Ectodermal cell (in vitro differentiated cells): ENCODE measurements at regions not wholly inside any gene's neighbourhood (a gene's known extent, or its start where the extent isn't known, plus 50 kb on each side); places are given as distances from the start of the nearest gene placed in this dataset.

Source experiments
- H3K27ac ChIP-seq: 2 replicates; pipeline ENCODE4 v1.7.0; 2013; ENCODE audit warnings: mild to moderate bottlenecking, low read depth, low read length; ENCODE audit not compliant: insufficient read depth, poor library complexity, severe bottlenecking
- H3K27me3 ChIP-seq: 2 replicates; pipeline ENCODE4 v1.7.0; 2013; ENCODE audit warnings: mild to moderate bottlenecking, low read length; ENCODE audit not compliant: insufficient read depth, control insufficient read depth, poor library complexity, severe bottlenecking
- H3K36me3 ChIP-seq: one replicate; pipeline ENCODE4 v1.7.0; 2013; ENCODE audit warnings: low read length; ENCODE audit not compliant: control insufficient read depth, insufficient read depth
- H3K4me1 ChIP-seq: one replicate; pipeline ENCODE4 v1.7.0; 2013; ENCODE audit warnings: low read length; ENCODE audit not compliant: control insufficient read depth, insufficient read depth
- H3K4me3 ChIP-seq: 2 replicates; pipeline ENCODE4 v1.7.0; 2013; ENCODE audit warnings: low read depth, low read length, control low read depth; ENCODE audit not compliant: insufficient read depth
- H3K9me3 ChIP-seq: 2 replicates; pipeline ENCODE4 v1.7.0; 2013; ENCODE audit warnings: mild to moderate bottlenecking, low read length, moderate library complexity; ENCODE audit not compliant: control insufficient read depth
- WGBS, 2 experiments: methylation state at CpG; one replicate each; pipeline ENCODE4 v1.1.7; 2013; ENCODE audit warnings: missing lambda C conversion rate in 2 of 2; 5-methylcytosine and 5-hydroxymethylcytosine counted together

DNA sequence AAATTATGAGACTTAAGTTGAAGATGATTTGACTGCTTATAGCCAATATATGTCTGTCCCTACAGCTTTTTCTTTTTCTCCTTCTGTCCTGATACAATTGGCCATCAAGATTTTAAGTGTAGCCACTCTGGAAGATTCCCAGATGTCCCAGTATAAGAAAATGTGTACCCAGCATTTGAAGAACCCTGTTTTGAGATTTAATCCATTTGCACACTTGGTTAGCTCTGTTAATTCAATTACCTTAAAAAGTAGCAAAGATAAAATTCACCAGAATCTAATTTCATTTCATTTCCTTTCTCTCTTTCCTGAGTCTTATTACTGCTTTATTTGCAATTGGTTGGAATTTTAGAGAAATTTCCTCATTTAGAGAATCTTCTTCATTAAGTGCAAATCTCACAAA lies 81.4 kb downstream of the DDIT4L start:
- Histone ChIP-seq H3K27ac (no peak overlapping the region), H3K36me3 (no peaks in the 10 kb centered on the region), H3K4me1 (no peaks in the 10 kb centered on the region), H3K27me3 (no peaks in the 10 kb centered on the region), H3K4me3 (no peak overlapping the region), H3K9me3 (no peaks in the 10 kb centered on the region)

GRCh38 chr4:100106982-100107381 lies 83.3 kb downstream of the DDIT4L start:
- Histone ChIP-seq H3K27ac (no peak overlapping the region), H3K27me3 (no peaks in the 10 kb centered on the region), H3K4me1 (no peaks in the 10 kb centered on the region), H3K4me3 (no peak overlapping the region), H3K9me3 (no peaks in the 10 kb centered on the region), H3K36me3 (no peaks in the 10 kb centered on the region)
- WGBS, 2 experiments: 60 to 86% methylated on average over 1 of the region's 1 CpG

DNA sequence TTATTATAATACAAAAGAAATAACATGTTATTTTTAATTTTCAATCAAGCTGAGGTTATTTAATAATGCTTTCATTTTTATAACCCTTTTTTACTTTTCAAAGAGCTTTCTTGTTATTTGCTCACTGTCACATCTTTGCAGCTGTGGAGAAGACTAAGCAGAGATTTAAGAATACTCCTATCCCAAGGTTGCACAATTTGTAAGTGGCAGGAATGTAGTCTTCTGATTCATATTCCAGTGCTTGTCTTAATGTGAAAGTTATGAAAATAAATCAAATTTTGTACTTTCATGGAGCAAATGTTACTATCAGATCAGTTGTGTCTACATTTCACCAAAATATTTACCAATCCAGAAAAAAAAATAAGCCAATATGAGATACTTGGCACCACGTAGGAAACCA lies 86.6 kb downstream of the DDIT4L start:
- Histone ChIP-seq H3K4me3 (no peak overlapping the region), H3K9me3 (no peaks in the 10 kb centered on the region), H3K36me3 (no peaks in the 10 kb centered on the region), H3K27me3 (no peaks in the 10 kb centered on the region), H3K4me1 (peaks cover 19% of the 10 kb centered on the region), H3K27ac (no peak overlapping the region)
- WGBS, 2 experiments: 88 to 100% methylated on average over 1 of the region's 1 CpG

- no peaks in the 10 kb centered on the region for H3K27me3 ChIP-seq
- H3K4me3 ChIP-seq: no peak overlapping the region
- no peaks in the 10 kb centered on the region for H3K9me3 ChIP-seq
- peaks cover 19% of the 10 kb centered on the region for H3K4me1 ChIP-seq
- H3K36me3 ChIP-seq: no peaks in the 10 kb centered on the region
- H3K27ac ChIP-seq: peak overlapping the region; percentile 65
- 2 to 3% methylated on average over 3 of the region's 3 CpGs for WGBS, 2 experiments
Observed at GRCh38 chr4:100100985-100101384, 89.3 kb downstream of the DDIT4L start.

- Histone ChIP-seq H3K4me3 (no peak overlapping the region), H3K4me1 (peaks cover 23% of the 10 kb centered on the region), H3K9me3 (no peaks in the 10 kb centered on the region), H3K27me3 (no peaks in the 10 kb centered on the region), H3K27ac (no peak overlapping the region), H3K36me3 (no peaks in the 10 kb centered on the region)
- 94 to 97% methylated on average over 2 of the region's 2 CpGs for WGBS, 2 experiments
Observed at GRCh38 chr4:100099746-100100145, 90.5 kb downstream of the DDIT4L start.

- WGBS, 2 experiments: 89 to 92% methylated on average over 2 of the region's 2 CpGs
- H3K27me3 ChIP-seq: no peaks in the 10 kb centered on the region
- no peaks in the 10 kb centered on the region for H3K9me3 ChIP-seq
- peaks cover 23% of the 10 kb centered on the region for H3K4me1 ChIP-seq
- H3K36me3 ChIP-seq: no peaks in the 10 kb centered on the region
- no peak overlapping the region for H3K4me3 ChIP-seq
- no peak overlapping the region for H3K27ac ChIP-seq
Observed at GRCh38 chr4:100098681-100099080, 91.6 kb downstream of the DDIT4L start.

DNA sequence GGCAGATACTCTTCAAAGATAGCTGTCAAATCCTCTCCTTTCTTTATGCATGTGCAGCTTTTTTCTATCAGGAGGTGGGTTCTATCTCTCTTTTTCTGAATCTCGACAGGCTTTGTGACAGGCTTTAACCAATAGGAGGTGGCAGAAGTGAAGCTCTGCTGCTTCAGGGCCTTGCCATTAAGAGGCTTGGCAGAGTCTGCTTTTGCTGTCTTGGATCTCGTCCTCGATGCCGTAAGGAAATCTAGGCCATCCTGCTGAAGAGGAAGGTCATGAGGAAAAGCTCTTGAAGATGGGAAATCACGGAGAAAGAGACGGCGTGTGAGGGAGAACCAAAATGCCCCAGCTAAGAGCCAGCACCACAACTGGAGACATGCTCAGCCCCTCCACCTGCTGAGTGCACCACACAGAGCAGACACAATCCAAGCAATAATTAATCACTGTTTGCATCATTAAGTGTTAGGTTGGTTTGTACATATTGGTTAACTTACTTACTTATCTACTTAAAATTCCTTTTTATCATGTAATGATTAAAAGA lies 92.2 kb downstream of the DDIT4L start:
- H3K4me1 ChIP-seq: peaks cover 25% of the 10 kb centered on the region
- 86 to 88% methylated on average over 7 of the region's 7 CpGs for WGBS, 2 experiments

DNA sequence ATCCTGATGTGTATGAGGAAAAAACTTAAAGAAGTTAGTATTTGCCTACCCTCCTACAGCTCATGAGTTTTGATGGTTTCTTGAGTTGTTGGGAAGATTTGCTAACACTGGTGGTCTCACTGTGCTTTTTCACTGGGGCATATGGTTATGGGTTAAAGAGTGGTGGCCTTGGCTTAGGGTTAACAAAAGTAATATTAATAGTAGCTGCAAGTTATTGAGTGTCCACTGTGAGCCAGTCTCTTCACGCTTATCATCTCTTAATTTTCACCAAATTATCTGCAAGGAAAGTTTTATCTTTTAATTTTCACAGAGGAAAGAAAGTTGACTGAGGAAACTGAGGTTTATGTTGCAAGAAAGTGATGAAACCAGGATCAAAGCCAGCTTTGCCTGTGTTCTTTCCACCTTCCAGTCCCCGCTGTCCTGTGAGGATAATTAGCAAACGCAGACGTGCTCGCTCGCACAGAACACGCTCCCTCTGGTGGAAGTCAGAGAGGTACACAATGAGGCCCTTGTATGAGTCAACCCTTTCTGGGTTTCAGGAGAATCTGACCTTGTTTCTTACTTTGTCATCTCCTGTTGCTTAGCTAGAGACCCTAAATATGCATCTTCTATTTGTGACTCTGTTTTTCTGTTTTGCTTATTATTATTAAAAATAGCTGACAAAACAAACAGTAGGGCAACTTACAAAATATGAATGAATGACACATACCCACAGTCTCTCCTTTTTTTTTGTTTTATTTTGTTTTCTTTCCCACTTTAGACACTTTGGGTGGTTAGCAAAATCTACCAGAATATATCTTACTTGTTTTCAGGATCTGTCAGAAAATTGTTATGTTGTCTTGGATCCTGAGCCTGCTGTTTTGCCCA lies 94.3 kb downstream of the DDIT4L start:
- H3K9me3 ChIP-seq: no peaks in the 10 kb centered on the region
- no peaks in the 10 kb centered on the region for H3K36me3 ChIP-seq
- H3K27ac ChIP-seq: no peak overlapping the region
- 20 to 21% methylated on average over 6 of the region's 7 CpGs for WGBS, 2 experiments
- H3K4me1 ChIP-seq: peaks cover 26% of the 10 kb centered on the region
- H3K27me3 ChIP-seq: no peaks in the 10 kb centered on the region
- no peak overlapping the region for H3K4me3 ChIP-seq

More for the DNA sequence above, 92.2 kb downstream of the DDIT4L start:
- H3K27me3 ChIP-seq: no peaks in the 10 kb centered on the region
- no peaks in the 10 kb centered on the region for H3K9me3 ChIP-seq
- H3K27ac ChIP-seq: no peak overlapping the region
- H3K36me3 ChIP-seq: no peaks in the 10 kb centered on the region
- no peak overlapping the region for H3K4me3 ChIP-seq

GRCh38 chr4:100093091-100093866 lies 97.0 kb downstream of the DDIT4L start:
- Histone ChIP-seq H3K36me3 (no peaks in the 10 kb centered on the region), H3K27ac (no peak overlapping the region), H3K9me3 (no peaks in the 10 kb centered on the region), H3K4me3 (no peak overlapping the region), H3K27me3 (no peaks in the 10 kb centered on the region), H3K4me1 (peaks cover 12% of the 10 kb centered on the region)
- 31% methylated on average over 8 of the region's 8 CpGs for WGBS, 2 experiments

DNA sequence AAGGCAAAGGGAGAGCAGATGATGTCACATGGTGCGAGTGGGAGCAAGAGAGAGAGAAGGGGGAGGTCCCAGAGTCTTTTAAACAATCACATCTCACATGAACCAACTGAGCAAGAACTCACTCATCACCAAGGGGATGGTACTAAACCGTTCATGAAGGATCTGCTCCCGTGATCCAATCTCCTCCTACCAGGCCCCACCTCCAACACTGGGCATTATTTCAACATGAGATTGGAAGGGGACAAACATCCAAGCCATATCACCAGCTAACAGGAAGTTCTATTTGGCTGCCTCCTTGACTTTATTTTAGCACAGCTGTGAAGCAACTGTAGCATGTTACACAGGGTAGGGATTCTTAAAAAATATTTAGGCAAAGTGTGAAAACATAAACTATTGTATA lies 102.5 kb downstream of the DDIT4L start:
- Histone ChIP-seq H3K27ac (no peak overlapping the region), H3K27me3 (no peaks in the 10 kb centered on the region), H3K36me3 (no peaks in the 10 kb centered on the region), H3K4me3 (no peak overlapping the region), H3K4me1 (peaks cover 2% of the 10 kb centered on the region), H3K9me3 (no peaks in the 10 kb centered on the region)
- WGBS, 2 experiments: 62 to 83% methylated on average over 2 to 3 of the region's 3 CpGs
